IMR-90 (cell line): ENCODE measurements at regions not wholly inside any gene's neighbourhood (a gene's known extent, or its start where the extent isn't known, plus 50 kb on each side); places are given as distances from the start of the nearest gene placed in this dataset.

Source experiments
- ATAC-seq: fragments of 200-7000 bp; cut with Tn5 transposase; 2 replicates; pipeline ENCODE4 v1.9.1; 2020; ENCODE audit warnings: low read depth, mild to moderate bottlenecking, moderate library complexity
- BruUV-seq: library from RNA; stranded (reverse); fragments of 400-500 nt; replicated peaks from 2 replicates; lab custom pipeline; 2021; lab: Mats Ljungman, UMichigan
- CTCF ChIA-PET: fragments of 300-600 bp; formaldehyde crosslinking; extraction: SDS; loops from one replicate; lab custom pipeline; 2021; ENCODE audit warnings: antibody characterized with exemption; lab: Yijun Ruan, JAX
- POLR2A ChIA-PET: fragments of 300-600 bp; sonication (Branson Sonifier 250); formaldehyde crosslinking; loops from one replicate; lab custom pipeline; 2022; ENCODE audit warnings: antibody characterized with exemption; ENCODE audit not compliant: unreplicated experiment; lab: Charles Lee
- DNase-seq: peaks from one replicate; pipeline ENCODE4 v3.0.0; 2013
- H2AFZ ChIP-seq: replicated peaks from 2 replicates; pipeline ENCODE3; 2013; ENCODE audit warnings: low read length, mild to moderate bottlenecking; ENCODE audit not compliant: poor library complexity
- H2AK5ac ChIP-seq: 2 replicates; pipeline ENCODE4 v1.6.1; 2013; ENCODE audit warnings: low read depth, low read length, inconsistent platforms
- H2AK9ac ChIP-seq: replicated peaks from 2 replicates; pipeline ENCODE3; 2013; ENCODE audit warnings: mild to moderate bottlenecking, low read depth, low read length, moderate library complexity; ENCODE audit not compliant: poor library complexity
- H2BK120ac ChIP-seq: 2 replicates; pipeline ENCODE4 v1.6.1; 2013; ENCODE audit warnings: low read depth, low read length, inconsistent platforms
- H2BK15ac ChIP-seq: 3 replicates; pipeline ENCODE4 v1.6.1; 2013; ENCODE audit warnings: low read depth, low read length, inconsistent platforms
- H2BK20ac ChIP-seq: 2 replicates; pipeline ENCODE4 v1.6.1; 2013; ENCODE audit warnings: low read depth, mild to moderate bottlenecking, inconsistent platforms, low read length, moderate library complexity
- H2BK5ac ChIP-seq: 2 replicates; pipeline ENCODE4 v1.6.1; 2013; ENCODE audit warnings: mild to moderate bottlenecking, low read depth, low read length, inconsistent platforms; ENCODE audit not compliant: poor library complexity, severe bottlenecking
- H3K14ac ChIP-seq: replicated peaks from 2 replicates; pipeline ENCODE4 v1.6.1; 2013; ENCODE audit warnings: low read depth, low read length, inconsistent platforms
- H3K18ac ChIP-seq: 2 replicates; pipeline ENCODE4 v1.6.1; 2013; ENCODE audit warnings: low read depth, low read length, control low read depth
- H3K23ac ChIP-seq: 2 replicates; pipeline ENCODE4 v1.6.1; 2013; ENCODE audit warnings: low read depth, low read length, inconsistent platforms
- H3K27ac ChIP-seq: 2 replicates; pipeline ENCODE4 v1.5.1; 2013; ENCODE audit warnings: mild to moderate bottlenecking, control low read depth, low read length; ENCODE audit not compliant: insufficient read depth
- H3K27me3 ChIP-seq: 2 replicates; pipeline ENCODE4 v1.6.1; 2013; ENCODE audit warnings: low read length; ENCODE audit not compliant: control insufficient read depth, insufficient read depth
- H3K36me3 ChIP-seq: 2 replicates; pipeline ENCODE4 v1.6.1; 2013; ENCODE audit warnings: low read length, mixed read lengths; ENCODE audit not compliant: control insufficient read depth, insufficient read depth
- H3K4ac ChIP-seq: 2 replicates; pipeline ENCODE4 v1.6.1; 2013; ENCODE audit warnings: low read depth, low read length, inconsistent platforms
- H3K4me1 ChIP-seq: 2 replicates; pipeline ENCODE4 v1.6.1; 2013; ENCODE audit warnings: low read length, mixed read lengths; ENCODE audit not compliant: control insufficient read depth, insufficient read depth
- H3K4me2 ChIP-seq: 2 replicates; pipeline ENCODE4 v1.6.1; 2013; ENCODE audit warnings: low read depth, mild to moderate bottlenecking, control low read depth, low read length, moderate library complexity
- H3K4me3 ChIP-seq: 2 replicates; pipeline ENCODE4 v1.5.1; 2013; ENCODE audit warnings: low read depth, mild to moderate bottlenecking, control low read depth, low read length, moderate library complexity; ENCODE audit not compliant: insufficient read depth
- H3K56ac ChIP-seq: 2 replicates; pipeline ENCODE4 v1.6.1; 2013; ENCODE audit warnings: low read length, inconsistent platforms; ENCODE audit not compliant: insufficient read depth; ENCODE audit errors: extremely low read depth
- H3K79me1 ChIP-seq, 2 experiments: 2 replicates each; pipeline ENCODE4 v1.6.1; 2013; ENCODE audit warnings: low read length in 2 of 2, inconsistent platforms in 1 of 2, low read depth in 1 of 2
- H3K9ac ChIP-seq: 2 replicates; pipeline ENCODE4 v1.6.1; 2013; ENCODE audit warnings: low read depth, low read length, control low read depth
- H3K9me1 ChIP-seq: 2 replicates; pipeline ENCODE4 v1.6.1; 2013; ENCODE audit warnings: low read length, inconsistent platforms; ENCODE audit not compliant: insufficient read depth
- H3K9me3 ChIP-seq: 2 replicates; pipeline ENCODE4 v1.6.1; 2013; ENCODE audit warnings: low read length; ENCODE audit not compliant: control insufficient read depth, insufficient read depth
- H4K20me1 ChIP-seq: 2 replicates; pipeline ENCODE4 v1.6.1; 2013; ENCODE audit warnings: low read length, inconsistent platforms; ENCODE audit not compliant: insufficient read depth
- H4K5ac ChIP-seq: 2 replicates; pipeline ENCODE4 v1.6.1; 2013; ENCODE audit warnings: mild to moderate bottlenecking, low read depth, low read length, control low read depth
- H4K8ac ChIP-seq, 2 experiments: 2 replicates each; pipeline ENCODE4 v1.6.1; 2013; ENCODE audit warnings: low read depth in 2 of 2, low read length in 2 of 2, control low read depth in 1 of 2, inconsistent platforms in 1 of 2
- H4K91ac ChIP-seq: 2 replicates; pipeline ENCODE4 v1.6.1; 2013; ENCODE audit warnings: low read depth, low read length, inconsistent platforms; ENCODE audit not compliant: insufficient read depth
- MAFK ChIP-seq: IDR thresholded peaks from 2 replicates; pipeline ENCODE4 v1.6.1; 2012; ENCODE audit warnings: low read depth, low read length, improper control_type of control experiment
- NFE2L2 ChIP-seq: fragments of 150-350 bp; IDR thresholded peaks from 2 replicates; pipeline ENCODE4 v1.6.1; 2016; ENCODE audit warnings: low read depth, mild to moderate bottlenecking, low read length
- RCOR1 ChIP-seq: IDR thresholded peaks from 2 replicates; pipeline ENCODE4 v1.6.1; 2012; ENCODE audit warnings: mild to moderate bottlenecking, low read length, improper control_type of control experiment; ENCODE audit not compliant: insufficient replicate concordance
- WGBS, 2 experiments: methylation state at CpG; one replicate each; pipeline versions ENCODE4 v1.1.5 to v1.1.7; 2013; ENCODE audit warnings: missing lambda C conversion rate in 2 of 2; ENCODE audit not compliant: insufficient read length in 1 of 2; ENCODE audit errors: extremely low coverage in 2 of 2; 5-methylcytosine and 5-hydroxymethylcytosine counted together
- dilution Hi-C: fragments of 300-500 bp; cut with HindIII; formaldehyde crosslinking; loops from one replicate; pipeline ENCODE4 v1.14.3; 2018; ENCODE audit warnings: low sequenced_read_pairs; ENCODE audit not compliant: unreplicated experiment
- in situ Hi-C: fragments of 300-500 bp; cut with MboI; formaldehyde crosslinking; loops from 3 replicates; pipeline ENCODE4 v1.14.3; 2019; ENCODE audit warnings: low sequenced_read_pairs, inconsistent platforms, mixed read lengths
- intact Hi-C: fragments of 100-400 bp; cut with micrococcal nuclease; formaldehyde crosslinking; loops from 2 replicates; pipeline ENCODE4 v1.10.0; 2022

DNA sequence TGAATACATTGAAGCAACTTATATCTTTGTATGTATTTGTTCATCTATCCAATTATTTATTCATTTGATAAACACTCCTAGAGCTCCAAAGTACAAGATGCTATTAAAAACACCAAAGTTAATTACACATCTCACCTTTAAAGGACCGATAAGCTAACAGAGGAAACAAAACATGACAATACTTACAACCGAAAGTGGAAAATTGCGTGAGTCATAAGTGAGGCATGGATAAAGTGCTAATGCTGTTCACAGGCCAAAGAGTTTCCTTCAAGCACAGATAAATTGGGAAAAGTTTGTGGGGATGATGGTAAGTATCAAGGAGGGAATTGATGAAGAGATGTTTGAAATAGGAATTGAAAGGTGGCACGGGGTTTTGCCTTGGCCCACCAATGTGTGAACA, 172.8 kb upstream of the KITLG start:
- Histone ChIP-seq H4K91ac (no peak overlapping the region), H4K8ac (no peak overlapping the region), H3K14ac (no peak overlapping the region), H3K18ac (no peak overlapping the region), H2AFZ (no peak overlapping the region), H2BK15ac (peak overlapping the region; percentile 36; the same call in 1 of the 3 replicates), H3K23ac (no peak overlapping the region), H3K4me3 (no peak overlapping the region), H2BK20ac (no peak overlapping the region), H2AK5ac (no peak overlapping the region), H3K27ac (no peak overlapping the region), H3K36me3 (no peaks in the 10 kb centered on the region), H3K79me1 (no peaks in the 10 kb centered on the region), H3K9ac (no peak overlapping the region), H3K4me1 (no peaks in the 10 kb centered on the region), H4K5ac (no peak overlapping the region), H3K9me3 (no peaks in the 10 kb centered on the region), H2AK9ac (no peak overlapping the region), H2BK5ac (no peak overlapping the region), H2BK120ac (no peak overlapping the region), H3K4ac (no peak overlapping the region), H3K4me2 (no peak overlapping the region), H3K56ac (no peak overlapping the region), H3K9me1 (no peaks in the 10 kb centered on the region), H4K20me1 (no peaks in the 10 kb centered on the region), H3K27me3 (no peaks in the 10 kb centered on the region)
- ATAC-seq (no peak), DNase-seq (peak; percentile 29)
- WGBS, 2 experiments = 93% methylated on average over 2 of the region's 4 CpGs; no CpG with 5 or more reads in 1 of the 2 experiments
- in situ Hi-C loops = no loop called here
- intact Hi-C loops = no loop called here
- dilution Hi-C loops = no loop called here
- TF ChIP-seq MAFK (no peak), RCOR1 (no peak), NFE2L2 (no peak)
- CTCF ChIA-PET = no interaction called here
- no TSS peak for BruUV-seq
- POLR2A ChIA-PET = no interaction called here
